AG04450 (cell line): ENCODE measurements at regions not wholly inside any gene's neighbourhood (a gene's known extent, or its start where the extent isn't known, plus 50 kb on each side); places are given as distances from the start of the nearest gene placed in this dataset.
"Not testable (repeated sequence)": the region's sequence is repeated elsewhere in the genome, so short reads cannot be mapped to it uniquely, and the experiment has no call there.

ENCODE experiments used
- CTCF ChIA-PET: fragments of 300-600, 350-600 bp; formaldehyde crosslinking; extraction: SDS; loops from one replicate; lab custom pipeline; 2022; ENCODE audit warnings: antibody characterized with exemption, inconsistent platforms; lab: Charles Lee
- POLR2A ChIA-PET: fragments of 350-600 bp; formaldehyde crosslinking; extraction: SDS; loops from one replicate; lab custom pipeline; 2021; ENCODE audit warnings: antibody characterized with exemption, inconsistent platforms; lab: Yijun Ruan, JAX
- DNase-seq: peaks from one replicate; pipeline ENCODE4 v3.0.0-alpha.2; 2011; ENCODE audit warnings: low read depth, low spot score
- H3K27ac ChIP-seq: one replicate; pipeline ENCODE4 v1.5.1; 2012; ENCODE audit warnings: low read depth, low read length, control low read depth
- H3K27me3 ChIP-seq: one replicate; pipeline ENCODE4 v1.6.0; 2012; ENCODE audit warnings: low read length; ENCODE audit not compliant: control insufficient read depth, insufficient read depth
- H3K4me3 ChIP-seq: 2 replicates; pipeline ENCODE4 v1.5.1; 2011; ENCODE audit warnings: mild to moderate bottlenecking, low read depth, low read length, control low read depth
- H3K9me3 ChIP-seq: 2 replicates; pipeline ENCODE4 v1.5.1; 2012; ENCODE audit warnings: low read length; ENCODE audit not compliant: control insufficient read depth, insufficient read depth
- TF ChIP-seq, protein P1 (sequence below): IDR thresholded peaks from 2 replicates; pipeline ENCODE4 v1.5.1; 2011; ENCODE audit warnings: low read depth, low read length, control low read depth, inconsistent platforms

DNA sequence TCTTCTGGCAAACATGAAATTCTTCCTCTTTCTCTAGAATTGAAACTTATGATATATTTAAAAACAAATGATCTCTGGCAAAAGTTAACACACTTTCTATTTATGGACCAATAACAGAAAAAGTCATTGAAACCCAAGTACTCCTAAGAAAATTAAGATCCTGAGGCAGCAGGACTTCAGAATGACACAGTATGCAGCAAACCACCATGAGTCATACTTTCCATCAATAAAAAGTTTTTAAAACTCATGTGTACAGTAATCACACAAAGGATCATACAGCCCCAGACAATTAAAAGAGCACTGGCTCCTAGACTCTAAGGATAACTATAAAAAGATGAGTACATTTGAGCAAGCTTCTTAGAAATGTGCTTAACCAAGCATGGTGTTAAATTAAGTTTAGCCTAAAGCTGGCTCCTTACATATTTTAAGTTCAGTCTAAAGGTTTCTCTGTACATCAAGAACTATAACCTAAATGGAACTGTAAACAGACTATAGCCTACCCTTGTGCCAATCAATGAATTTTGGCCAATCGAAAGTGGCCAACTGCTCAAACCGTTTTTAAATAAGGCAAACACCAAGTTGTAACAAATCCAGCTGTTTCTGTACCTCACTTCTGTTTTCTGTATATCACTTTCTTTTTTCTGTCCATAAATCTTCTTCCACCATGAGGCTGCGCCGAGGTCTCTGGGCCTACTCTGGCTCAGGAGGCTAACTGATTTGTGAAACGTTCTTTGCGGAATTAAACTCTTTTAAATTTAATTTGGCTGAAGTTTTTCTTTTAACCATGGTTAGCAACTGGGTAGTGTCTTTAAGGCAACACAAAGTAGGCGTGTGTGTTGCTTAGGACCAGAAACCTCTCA, 232.1 kb upstream of the PIK3R1 start:
- CTCF ChIA-PET: no interaction called here
- H3K9me3 ChIP-seq: no peaks in the 10 kb centered on the region; the same call in 1 of the 2 replicates

DNA sequence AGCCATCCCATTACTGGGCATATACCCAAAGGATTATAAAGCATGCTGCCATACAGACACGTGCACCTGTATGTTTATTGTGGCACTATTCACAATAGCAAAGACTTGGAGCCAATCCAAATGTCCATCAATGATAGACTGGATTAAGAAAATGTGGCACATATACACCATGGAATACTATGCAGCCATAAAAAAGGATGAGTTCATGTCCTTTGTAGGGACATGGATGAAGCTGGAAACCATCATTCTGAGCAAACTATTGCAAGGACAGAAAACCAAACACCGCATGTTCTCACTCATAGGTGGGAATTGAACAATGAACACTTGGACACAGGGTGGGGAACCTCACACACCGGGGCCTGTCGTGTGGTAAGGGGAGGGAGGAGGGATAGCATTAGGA, 233.4 kb upstream of the PIK3R1 start:
- POLR2A ChIA-PET, H3K27ac ChIP-seq, H3K4me3 ChIP-seq, H3K9me3 ChIP-seq, DNase-seq, CTCF ChIA-PET, H3K27me3 ChIP-seq: not testable (repeated sequence)

More for the DNA sequence above, 232.1 kb upstream of the PIK3R1 start:
- DNase-seq: peak; percentile 18
- H3K4me3 ChIP-seq: no peak overlapping the region
- H3K27ac ChIP-seq: no peak overlapping the region
- TF ChIP-seq, protein P1, sequence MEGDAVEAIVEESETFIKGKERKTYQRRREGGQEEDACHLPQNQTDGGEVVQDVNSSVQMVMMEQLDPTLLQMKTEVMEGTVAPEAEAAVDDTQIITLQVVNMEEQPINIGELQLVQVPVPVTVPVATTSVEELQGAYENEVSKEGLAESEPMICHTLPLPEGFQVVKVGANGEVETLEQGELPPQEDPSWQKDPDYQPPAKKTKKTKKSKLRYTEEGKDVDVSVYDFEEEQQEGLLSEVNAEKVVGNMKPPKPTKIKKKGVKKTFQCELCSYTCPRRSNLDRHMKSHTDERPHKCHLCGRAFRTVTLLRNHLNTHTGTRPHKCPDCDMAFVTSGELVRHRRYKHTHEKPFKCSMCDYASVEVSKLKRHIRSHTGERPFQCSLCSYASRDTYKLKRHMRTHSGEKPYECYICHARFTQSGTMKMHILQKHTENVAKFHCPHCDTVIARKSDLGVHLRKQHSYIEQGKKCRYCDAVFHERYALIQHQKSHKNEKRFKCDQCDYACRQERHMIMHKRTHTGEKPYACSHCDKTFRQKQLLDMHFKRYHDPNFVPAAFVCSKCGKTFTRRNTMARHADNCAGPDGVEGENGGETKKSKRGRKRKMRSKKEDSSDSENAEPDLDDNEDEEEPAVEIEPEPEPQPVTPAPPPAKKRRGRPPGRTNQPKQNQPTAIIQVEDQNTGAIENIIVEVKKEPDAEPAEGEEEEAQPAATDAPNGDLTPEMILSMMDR: no peak
- no peaks in the 10 kb centered on the region for H3K27me3 ChIP-seq
- POLR2A ChIA-PET: no interaction called here

DNA sequence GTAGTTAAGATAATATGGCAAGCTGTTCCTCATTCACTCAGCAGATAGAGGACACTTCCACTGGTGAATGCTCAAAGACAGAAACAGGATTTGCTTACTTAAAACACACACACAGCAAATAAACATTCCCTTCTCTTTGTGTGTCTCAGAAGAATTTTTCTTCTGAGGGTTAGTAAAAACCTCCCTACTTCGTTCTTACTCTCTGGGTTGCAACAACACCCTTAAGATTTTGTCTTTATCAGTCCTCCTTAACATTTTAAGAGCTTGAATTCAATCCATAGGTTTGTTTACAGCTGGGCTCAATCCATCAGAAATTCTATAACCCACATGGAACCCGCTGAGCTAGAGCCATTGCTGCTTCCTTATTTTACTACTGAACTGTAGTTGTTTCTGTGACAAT, 237.4 kb upstream of the PIK3R1 start:
- TF ChIP-seq, protein P1: no peak
- Histone ChIP-seq H3K9me3 (no peaks in the 10 kb centered on the region), H3K27ac (no peak overlapping the region), H3K4me3 (no peak overlapping the region), H3K27me3 (no peaks in the 10 kb centered on the region)
- DNase-seq: no peak
- ChIA-PET CTCF (no interaction called here), POLR2A (no interaction called here)

DNA sequence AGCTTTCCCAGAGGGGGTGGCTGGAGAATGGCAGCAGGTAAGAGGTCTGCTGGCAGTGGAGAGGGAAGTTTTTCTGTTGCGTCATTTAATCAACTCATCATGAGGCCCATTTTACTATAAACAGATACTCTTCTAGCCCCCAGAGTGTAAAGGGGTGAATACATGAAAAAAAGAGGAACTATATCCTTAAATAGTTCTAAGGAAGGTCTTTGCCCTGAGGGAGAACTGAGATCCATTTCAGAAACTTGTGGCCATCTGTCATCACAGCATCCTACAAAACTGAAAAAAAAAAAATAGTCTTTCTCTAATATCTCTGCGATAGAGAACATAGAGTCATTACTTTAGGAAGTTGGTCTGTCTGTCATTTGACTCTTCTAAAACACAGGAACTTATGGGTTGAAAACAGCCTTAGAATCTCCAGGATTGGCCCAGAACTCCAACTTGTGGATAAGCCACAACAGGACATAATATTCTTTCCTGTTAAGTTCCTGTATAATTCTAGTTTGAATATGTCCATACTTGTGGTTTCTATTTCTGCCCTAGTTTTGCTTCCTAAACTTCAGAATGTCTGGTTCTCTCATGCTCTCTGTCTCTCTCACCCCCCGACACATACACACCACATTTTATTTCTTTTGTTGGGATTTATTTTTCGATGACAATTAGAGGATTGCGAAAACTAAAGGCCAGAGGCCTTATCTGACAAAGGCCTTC, 238.5 kb upstream of the PIK3R1 start:
- ChIA-PET CTCF (no interaction called here), POLR2A (no interaction called here)
- H3K9me3 ChIP-seq: no peaks in the 10 kb centered on the region
- no peaks in the 10 kb centered on the region for H3K27me3 ChIP-seq
- TF ChIP-seq, protein P1: no peak
- DNase-seq: no peak
- H3K4me3 ChIP-seq: no peak overlapping the region
- H3K27ac ChIP-seq: no peak overlapping the region

DNA sequence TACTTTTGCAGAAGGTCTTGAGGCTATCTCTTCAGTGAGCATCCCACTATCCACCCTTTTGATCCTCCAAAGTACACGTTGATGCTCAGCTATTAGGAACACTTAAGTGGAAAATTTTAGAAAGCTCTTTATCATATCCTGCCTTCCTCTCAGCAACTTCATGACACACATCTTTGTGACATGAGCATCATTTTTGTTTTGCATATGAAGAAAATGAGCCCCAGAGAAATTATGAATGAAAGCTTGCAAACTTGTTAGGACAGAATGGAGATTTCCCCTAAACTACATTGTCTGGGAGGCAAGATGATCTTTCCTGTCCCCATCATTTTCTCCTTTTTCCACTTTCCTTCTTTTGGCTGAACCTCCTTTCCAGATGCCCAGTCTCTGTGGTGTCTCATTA, 239.4 kb upstream of the PIK3R1 start:
- no peak overlapping the region for H3K27ac ChIP-seq
- no peaks in the 10 kb centered on the region for H3K27me3 ChIP-seq

More for the DNA sequence above, 239.4 kb upstream of the PIK3R1 start:
- Histone ChIP-seq H3K9me3 (no peaks in the 10 kb centered on the region), H3K4me3 (no peak overlapping the region)
- POLR2A ChIA-PET: no interaction called here
- CTCF ChIA-PET: no interaction called here
- no peak for DNase-seq
- TF ChIP-seq, protein P1: no peak
